ENCODE measurements at regions not wholly inside any gene's neighbourhood (a gene's known extent, or its start where the extent isn't known, plus 50 kb on each side); places are given as distances from the start of the nearest gene placed in this dataset.

- TF ChIP-seq, protein P1, sequence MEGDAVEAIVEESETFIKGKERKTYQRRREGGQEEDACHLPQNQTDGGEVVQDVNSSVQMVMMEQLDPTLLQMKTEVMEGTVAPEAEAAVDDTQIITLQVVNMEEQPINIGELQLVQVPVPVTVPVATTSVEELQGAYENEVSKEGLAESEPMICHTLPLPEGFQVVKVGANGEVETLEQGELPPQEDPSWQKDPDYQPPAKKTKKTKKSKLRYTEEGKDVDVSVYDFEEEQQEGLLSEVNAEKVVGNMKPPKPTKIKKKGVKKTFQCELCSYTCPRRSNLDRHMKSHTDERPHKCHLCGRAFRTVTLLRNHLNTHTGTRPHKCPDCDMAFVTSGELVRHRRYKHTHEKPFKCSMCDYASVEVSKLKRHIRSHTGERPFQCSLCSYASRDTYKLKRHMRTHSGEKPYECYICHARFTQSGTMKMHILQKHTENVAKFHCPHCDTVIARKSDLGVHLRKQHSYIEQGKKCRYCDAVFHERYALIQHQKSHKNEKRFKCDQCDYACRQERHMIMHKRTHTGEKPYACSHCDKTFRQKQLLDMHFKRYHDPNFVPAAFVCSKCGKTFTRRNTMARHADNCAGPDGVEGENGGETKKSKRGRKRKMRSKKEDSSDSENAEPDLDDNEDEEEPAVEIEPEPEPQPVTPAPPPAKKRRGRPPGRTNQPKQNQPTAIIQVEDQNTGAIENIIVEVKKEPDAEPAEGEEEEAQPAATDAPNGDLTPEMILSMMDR (IDR thresholded peaks at IDR 0.05): no peak
- no peak for TF ChIP-seq ZFX (IDR thresholded peaks at IDR 0.05; ENCODE audit: borderline replicate concordance)
Measured at GRCh38 chr7:13189668-13190067, 502.2 kb downstream of the ARL4A start.

Measured in 22Rv1 (cell line).